ENCODE measurements at regions not wholly inside any gene's neighbourhood (a gene's known extent, or its start where the extent isn't known, plus 50 kb on each side); places are given as distances from the start of the nearest gene placed in this dataset.

GRCh38 chr1:9453375-9453774 lies 85.9 kb upstream of the SLC25A33 start:
- no peak for TF ChIP-seq POLR2AphosphoS5 (IDR thresholded peaks at IDR 0.05; ENCODE audit: low read depth, low read length)
- TF ChIP-seq, protein P1, sequence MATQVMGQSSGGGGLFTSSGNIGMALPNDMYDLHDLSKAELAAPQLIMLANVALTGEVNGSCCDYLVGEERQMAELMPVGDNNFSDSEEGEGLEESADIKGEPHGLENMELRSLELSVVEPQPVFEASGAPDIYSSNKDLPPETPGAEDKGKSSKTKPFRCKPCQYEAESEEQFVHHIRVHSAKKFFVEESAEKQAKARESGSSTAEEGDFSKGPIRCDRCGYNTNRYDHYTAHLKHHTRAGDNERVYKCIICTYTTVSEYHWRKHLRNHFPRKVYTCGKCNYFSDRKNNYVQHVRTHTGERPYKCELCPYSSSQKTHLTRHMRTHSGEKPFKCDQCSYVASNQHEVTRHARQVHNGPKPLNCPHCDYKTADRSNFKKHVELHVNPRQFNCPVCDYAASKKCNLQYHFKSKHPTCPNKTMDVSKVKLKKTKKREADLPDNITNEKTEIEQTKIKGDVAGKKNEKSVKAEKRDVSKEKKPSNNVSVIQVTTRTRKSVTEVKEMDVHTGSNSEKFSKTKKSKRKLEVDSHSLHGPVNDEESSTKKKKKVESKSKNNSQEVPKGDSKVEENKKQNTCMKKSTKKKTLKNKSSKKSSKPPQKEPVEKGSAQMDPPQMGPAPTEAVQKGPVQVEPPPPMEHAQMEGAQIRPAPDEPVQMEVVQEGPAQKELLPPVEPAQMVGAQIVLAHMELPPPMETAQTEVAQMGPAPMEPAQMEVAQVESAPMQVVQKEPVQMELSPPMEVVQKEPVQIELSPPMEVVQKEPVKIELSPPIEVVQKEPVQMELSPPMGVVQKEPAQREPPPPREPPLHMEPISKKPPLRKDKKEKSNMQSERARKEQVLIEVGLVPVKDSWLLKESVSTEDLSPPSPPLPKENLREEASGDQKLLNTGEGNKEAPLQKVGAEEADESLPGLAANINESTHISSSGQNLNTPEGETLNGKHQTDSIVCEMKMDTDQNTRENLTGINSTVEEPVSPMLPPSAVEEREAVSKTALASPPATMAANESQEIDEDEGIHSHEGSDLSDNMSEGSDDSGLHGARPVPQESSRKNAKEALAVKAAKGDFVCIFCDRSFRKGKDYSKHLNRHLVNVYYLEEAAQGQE (IDR thresholded peaks at IDR 0.05; ENCODE audit: insufficient read depth in 1 of 2, low read depth in 2 of 2, low read length in 2 of 2) = no peak
- no peak for TF ChIP-seq SIN3A (IDR thresholded peaks at IDR 0.05; ENCODE audit: borderline replicate concordance, insufficient read depth, low read length)
- TF ChIP-seq TAF1 (IDR thresholded peaks at IDR 0.05; ENCODE audit: borderline replicate concordance, insufficient read depth, low read length) = no peak
- TF ChIP-seq FOXP2 (optimal IDR thresholded peaks at IDR 0.05; ENCODE audit: borderline replicate concordance, extremely low read depth, extremely low read length, insufficient read depth) = no peak
